IPS-NIHi11 (cell line): ENCODE measurements at regions not wholly inside any gene's neighbourhood (a gene's known extent, or its start where the extent isn't known, plus 50 kb on each side); places are given as distances from the start of the nearest gene placed in this dataset.

ENCODE experiments used
- DNase-seq: peaks from one replicate; pipeline ENCODE4 v3.0.0; 2012; ENCODE audit warnings: mixed read lengths, low spot score

DNA sequence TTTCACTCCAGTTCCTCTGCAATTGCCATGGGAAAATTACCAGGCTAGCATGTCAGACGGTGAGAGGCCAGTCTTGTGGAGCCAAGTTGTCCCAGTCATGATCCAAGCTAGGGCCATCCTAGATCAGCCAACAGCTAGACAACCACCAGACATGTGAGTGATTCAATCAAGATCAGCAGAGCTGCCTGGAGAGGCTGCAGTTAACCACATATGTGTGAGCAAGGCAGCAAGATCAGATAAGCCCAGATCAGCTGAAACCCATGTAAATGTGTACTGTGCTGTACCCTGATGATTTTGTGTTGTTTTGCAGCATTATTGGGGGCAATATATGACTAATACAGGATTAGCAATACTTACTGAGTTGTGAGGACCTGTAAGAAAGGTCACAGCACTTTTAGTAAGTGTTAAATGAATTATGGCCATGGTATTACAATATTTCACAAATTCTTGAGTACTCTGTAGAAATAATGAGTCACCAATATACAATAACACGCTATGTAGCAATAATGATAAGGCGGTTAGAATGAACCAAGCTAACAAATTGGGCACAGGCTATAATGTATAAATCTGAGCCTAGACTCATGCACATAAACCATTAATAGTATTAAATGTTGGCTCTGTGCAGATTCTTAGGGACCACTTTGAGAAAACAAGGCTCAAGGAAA is 91.4 kb downstream of the SUDS3 start:
- DNase-seq: no peak

DNA sequence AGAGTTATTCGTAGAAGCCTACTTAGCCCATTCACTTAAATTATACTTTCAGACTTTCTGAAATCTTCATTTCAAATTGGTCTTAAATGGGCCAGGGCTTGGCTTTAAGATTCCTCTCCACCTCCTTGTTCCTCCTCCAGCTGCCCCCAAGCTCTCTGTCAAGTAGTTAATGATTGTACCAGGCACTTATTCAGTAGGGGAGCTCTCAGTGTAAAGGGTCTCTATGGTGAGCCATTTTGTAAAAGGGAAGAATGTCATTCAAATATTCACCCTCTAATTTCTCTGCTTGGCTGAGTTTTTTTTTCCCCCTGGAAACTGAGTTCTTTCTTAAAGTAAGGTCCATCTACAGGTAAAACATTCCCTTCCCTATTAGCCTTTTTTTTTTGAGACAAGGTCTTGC is 96.6 kb downstream of the SUDS3 start:
- DNase-seq: no peak

DNA sequence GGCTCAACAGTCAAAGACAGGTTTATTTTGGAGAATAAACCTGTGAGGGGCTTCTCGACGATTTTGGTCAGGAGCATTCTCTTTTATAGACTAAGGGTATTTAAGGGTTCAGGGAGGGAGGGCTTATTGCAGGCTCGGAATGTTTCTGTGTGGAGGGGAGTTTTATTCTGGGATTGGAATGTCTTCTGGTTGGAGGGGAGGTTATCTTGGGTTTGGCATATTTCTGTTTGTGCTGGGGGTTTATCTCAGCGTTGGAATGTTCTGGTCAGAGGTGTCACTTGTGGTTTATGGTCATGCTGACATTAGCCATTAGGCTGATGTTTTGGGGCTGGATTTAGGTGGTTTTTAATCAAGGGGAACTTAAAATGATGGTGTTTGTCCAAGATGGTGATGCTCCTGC is 103.9 kb downstream of the SUDS3 start:
- no peak for DNase-seq

DNA sequence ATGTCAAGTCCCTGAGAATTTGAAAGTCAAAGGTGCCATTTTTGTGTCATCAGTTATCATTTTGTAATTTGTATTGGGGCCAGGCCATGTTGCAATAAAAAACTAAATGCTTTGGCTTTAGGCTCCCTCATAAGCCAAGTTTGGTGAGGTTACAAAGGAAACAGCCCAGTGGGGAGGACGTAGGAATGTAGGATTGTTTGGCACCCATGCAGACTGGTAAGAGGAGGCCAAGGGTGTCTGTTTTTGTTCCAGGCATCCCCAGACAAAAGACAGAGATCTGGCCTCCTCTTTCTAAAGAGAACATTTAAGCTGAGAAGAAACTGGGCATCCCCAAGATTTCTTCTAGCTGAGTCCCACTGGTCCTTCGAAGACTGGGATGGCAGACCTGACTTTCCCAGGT is 111.7 kb downstream of the SUDS3 start:
- DNase-seq: no peak

DNA sequence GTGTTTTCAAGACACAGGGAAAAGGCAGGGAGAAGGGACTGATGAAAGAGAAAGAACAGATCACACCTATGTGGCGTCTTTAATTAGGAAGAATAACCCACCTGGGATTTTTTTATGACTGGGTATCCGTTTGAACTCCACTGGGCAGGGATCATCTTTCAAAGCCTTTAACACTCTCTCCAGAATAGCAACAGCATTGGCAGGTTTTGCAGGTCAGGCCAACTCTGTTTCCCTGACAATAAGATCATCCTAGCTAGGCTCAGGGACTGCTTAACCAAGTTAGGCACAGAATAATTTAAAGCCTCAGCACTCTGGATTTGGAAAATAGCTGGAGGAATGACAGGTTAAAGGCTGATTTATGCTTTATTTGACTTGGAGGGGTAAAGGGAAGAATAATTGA is 117.6 kb downstream of the SUDS3 start:
- DNase-seq: no peak

DNA sequence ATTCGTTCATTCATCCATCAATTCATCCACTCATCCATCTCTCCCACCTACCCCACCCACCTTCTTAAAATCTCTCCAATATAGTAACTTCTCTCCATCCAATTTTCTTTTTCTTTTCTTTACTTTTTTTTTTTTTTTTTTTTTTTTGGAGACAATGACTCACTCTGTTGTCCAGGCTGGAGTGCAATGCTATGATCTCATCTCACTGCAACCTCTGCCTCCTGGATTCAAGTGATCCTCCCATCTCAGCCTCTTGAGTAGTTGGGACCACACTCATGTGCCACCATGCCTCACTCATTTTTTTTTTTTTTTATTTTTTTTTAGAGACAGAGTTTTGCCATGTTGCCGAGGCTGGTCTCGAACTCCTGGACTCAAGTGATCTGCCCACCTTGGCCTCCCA is 118.4 kb downstream of the SUDS3 start:
- DNase-seq: no peak

DNA sequence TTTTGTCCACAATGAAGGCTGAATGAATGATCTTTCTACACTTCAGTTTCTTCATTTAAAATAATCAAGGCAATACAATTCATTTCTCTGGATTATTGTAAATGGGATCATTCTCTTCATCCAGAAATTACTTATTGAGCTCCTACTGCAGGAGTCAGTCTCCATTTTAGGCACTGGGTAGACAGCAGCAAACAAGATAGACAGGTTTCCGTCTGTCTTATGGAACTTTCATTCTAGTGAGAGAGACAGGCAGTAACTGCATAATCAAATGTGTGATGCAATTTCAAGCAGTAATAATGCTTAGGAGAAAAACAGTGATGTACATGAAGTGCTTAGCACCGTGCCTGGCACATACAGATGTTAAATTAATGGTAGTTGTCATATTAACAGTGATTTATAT is 118.9 kb downstream of the SUDS3 start:
- no peak for DNase-seq

DNA sequence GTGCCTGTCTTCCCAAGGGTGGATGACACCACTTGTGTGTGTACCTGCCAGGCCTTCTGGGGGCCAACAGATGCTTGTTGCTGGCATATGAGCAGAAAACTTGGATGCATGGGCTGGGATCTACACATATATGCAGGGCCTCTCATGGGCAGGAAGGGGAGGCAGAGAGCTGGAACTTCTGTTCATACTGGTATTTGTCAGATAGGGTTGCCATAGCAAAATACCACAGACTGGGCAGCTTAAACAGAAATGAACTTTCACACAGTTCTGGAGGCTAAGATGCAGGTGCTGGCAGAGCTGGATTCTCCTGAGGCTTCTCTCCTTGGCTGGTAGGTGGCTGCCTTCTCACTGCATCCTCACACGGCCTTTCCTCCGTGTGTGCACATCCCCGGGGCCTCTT is 121.8 kb downstream of the SUDS3 start:
- no peak for DNase-seq

DNA sequence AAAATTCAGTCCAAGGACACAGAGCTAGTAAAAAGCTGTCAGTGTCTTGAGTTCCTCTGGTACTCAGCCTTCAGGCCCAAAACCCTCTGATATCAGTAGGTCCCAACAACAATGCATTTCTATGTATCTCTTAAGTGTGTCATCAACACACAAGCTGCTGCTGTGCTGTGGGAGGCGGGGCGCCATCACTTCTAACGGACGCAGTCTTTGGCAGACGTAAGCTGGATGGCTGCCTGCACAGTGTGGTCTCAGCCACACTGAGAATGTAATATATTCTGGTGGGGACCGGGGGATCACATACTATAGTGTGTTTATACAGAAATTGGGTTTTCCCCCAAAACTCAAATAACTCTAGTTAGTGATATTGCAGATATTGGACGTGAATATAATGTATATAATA is 123.9 kb downstream of the SUDS3 start:
- DNase-seq: no peak

DNA sequence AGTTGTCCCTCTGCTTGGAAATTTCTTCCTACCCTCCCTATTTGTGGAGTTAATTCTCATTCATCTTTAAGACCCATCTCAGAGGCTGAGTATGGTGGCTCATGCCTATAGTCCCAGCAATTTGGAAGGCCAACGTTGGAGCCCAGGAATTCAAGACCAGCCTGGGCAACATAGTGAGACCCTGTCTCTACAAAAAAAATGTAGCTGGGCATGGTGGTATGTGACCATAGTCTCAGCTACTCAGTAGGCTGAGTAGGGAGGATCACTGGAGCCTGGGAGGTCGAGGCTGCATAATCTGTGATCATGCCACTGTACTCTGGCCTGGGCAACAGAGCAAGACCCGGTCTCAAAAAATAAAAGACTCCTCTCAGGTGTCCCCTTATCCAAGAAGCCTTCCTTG is 125.1 kb downstream of the SUDS3 start:
- no peak for DNase-seq

DNA sequence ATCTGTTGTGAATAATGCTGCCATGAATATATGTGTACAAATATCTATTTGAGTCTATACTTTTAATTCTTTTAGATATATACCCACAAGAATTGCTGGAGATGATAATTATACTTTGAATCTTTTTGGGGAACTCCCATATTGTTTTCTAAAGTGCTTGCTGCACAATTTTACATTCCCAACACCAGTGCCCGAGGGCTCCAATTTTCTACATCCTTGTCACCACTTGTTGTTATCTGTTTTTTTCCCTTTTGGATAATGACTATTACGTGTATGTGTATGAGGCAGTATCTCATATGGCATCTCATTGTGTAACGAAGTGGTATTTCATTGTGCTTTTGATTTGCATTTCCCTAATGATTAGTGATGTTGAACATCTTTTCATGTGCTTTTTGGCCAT is 127.1 kb downstream of the SUDS3 start:
- DNase-seq: no peak

DNA sequence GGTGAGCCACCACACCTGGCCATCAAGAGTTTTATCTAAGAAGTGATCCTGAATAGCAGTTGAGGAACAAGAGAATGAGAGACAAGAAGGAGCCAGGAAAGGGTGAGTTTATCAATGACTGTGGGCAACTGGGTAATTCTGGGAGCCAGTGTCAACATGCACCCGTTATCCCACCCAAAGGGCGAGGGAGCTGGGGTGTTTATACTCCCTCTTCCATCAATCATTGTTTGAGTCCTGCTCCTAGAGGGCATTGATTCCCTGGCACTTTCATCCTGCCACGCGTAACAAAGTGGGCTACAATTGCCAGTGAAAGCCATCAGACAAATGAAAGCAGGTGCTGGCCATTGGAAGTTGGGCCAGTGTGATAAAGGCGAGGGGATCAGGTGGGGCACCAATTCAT is 136.3 kb downstream of the SUDS3 start:
- no peak for DNase-seq

DNA sequence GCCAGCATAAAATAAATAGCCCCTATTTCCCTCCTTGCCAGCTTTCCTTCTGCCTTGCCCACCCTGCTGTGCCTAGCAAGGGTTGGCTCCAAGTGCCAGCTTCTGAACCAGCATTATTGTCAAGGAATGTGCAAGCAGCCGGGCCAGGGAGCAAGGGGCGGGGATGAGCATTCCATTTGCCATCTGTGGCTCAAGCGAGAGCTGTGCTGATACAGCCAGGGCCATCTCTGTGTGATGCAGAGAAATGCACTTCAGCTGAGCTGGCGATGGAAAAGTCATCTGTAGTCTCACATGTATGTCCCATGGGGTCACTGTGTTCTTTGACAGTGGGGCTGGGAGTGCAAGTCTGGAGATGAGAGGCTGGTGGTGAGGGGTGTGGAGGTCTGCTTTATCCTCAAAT is 137.3 kb downstream of the SUDS3 start:
- DNase-seq: no peak

DNA sequence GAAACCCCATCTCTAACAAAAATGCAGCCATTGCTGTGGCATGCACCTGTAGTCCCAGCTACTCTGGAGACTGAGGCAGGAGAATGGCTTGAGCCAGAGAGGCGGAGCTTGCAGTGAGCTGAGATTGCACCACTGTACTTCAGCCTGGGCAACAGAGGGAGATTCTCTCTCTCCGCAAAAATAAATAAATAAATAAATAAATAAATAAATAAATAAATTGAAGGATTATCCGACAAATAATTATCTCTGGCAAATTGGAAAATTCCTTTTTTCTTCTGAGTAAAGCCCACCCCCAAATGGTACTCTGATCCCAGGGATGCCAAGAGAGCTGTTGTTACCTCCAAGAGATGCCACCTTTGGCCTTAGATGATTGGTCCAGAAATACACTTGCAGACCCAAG is 137.9 kb downstream of the SUDS3 start:
- no peak for DNase-seq

DNA sequence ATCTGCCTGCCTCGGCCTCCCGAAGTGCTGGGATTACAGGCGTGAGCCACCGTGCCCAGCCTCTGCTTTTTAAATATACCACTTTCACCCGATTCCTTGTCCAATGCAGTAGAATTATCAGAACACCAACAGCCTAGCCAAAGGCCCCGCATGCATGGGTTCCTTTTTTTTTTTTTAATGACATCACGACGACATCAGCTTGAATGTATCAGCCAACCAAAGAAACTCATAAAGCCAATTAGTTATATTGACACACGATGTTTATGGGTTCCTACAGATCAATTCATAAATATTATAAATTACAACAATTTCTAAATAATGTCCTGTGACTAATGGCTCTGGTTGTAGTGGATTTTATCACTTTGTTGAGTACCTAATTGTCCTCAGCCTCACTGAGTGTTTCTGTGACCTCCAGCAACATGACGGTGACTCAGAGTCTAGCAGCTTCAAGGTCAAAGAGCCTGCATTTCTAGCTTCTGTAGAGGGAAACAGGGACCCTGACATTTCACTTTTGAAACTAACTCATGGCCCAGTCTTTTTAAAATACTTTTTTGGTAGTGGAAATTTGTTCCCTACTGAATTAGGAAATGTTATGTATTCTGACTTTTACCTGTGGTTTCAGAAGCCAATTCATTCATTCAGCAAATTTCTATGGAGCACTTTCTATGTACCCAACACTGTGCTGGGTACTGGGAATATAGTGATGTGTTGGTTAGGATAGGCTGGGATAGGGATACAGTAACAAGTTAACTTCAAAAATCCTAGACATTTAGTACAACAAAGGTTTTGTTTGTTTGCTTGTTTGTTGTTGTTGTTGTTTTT is 144.1 kb downstream of the SUDS3 start:
- no peak for DNase-seq

DNA sequence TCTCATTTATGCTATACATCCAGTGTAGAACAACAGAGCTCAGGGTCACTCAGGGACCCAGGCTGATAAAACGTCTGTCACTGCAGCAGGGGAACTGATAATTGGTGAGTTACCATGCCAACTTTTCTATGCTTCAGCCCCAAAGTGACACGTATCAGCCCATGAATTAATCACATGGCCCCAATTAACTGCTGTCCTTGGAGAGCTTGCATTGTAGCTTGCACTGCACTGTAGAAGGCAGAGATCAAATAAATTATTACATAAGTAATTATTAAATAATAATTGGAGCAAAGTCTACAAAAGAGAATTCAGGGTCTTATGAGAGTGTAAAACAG is 144.6 kb downstream of the SUDS3 start:
- no peak for DNase-seq

DNA sequence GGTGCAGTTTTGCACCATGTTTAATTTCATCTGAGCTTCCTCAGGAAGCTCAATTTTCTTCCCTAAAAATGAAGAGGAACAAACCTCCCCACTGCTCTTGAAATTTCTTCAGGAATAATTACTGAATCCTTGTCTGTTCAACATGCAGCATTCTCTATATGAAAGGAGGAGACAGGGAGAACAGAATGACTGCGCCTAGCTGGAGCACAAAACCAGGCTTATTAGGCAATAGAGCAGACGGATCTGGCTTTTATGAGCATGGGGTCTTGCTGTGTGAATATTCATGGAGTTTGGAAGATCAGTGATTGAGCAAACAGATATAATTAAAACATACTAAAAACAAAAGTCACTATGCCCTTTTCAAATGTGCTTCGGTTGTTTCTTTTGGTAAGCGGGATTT is 148.1 kb downstream of the SUDS3 start:
- DNase-seq: no peak

DNA sequence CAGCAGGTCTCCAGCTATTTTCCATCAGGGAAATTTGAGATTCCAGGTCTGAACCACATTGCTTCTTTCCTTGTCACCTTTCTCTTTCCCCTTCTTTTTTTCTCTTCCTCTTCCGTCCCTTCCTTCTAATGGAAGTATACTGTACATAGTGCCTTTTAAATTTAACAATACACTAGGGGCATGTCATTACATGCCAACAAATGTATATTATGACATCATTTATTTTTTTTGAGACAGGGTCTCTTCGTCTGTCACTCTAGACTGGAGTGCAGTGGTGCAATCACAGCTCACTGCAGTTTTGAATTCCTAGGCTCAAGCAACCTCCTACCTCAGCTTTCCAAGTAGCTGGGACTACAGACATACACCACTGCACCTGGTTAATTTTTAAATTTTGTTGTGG is 148.9 kb downstream of the SUDS3 start:
- no peak for DNase-seq

DNA sequence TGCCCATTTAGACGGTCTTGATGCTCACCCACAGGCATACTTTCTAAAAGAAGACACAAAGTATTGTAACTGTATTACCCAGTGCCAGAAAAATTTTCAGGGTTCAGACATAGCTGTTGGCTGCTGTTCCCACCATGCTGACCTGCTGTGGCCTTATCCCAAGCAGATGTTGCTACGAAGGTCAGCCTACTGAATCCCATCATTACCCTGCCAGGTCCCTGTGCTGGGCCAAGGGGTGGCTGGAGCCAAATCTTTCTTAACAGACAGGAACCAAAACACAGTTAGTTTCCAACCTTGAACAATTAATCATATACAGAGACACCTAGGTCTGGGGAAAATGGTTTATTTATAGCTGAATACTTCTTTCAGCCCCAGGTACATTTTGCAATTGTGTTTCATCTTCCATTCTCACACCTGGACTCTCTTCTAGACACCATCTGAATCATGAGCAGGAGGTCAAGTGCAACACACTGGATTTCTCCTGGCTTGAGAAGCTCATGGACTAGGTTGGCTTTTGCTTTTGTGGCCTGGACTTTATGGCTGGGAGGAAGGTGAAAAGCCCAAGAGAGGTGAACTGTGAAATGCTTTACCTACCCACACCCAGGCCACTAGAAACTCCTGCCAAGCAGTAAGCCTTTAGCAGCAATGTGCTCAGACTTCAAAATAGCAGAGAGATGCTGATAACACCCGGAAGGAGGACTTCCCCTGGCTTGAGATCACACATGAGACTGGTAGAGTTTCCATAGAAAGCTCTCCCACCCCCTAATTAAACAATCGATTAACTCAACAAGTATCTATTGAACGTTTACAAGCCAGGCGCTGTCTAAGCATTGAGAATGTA is 150.1 kb downstream of the SUDS3 start:
- no peak for DNase-seq

DNA sequence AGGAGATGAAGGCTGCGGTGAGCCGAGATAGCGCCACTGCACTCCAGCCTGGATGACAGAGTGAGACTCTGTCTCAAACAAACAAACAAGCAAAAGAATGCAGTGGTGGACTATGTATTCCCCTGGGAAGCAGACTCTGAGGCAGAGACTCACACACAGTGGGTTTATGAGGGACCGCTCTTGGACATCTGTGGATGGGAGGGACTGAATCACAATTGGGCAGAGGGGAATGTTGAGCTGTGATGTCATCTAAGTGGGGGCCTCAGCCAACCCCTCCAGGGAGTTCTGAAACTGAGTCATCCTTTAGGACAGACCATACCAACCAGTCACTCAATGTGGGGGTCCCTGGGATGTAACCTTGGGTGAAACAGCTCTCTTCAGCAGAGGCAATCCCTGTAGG is 151.0 kb downstream of the SUDS3 start:
- DNase-seq: no peak

DNA sequence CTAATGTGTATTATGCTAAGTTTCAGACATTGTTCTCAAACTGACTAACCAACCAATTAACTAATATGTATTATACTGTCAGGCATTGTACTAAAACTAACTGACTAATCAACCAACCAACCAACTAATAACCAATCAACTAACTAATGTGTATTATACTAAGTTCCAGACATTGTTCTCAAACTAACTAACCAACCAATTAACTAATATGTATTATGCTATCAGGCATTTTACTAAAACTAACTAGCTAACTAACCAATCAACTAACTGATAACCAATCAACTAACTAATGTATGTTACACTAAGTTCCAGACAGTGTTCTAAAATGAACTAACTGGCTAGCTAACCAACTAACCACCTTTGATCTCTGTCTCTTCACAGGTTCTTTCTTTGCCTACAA is 152.3 kb downstream of the SUDS3 start:
- no peak for DNase-seq

DNA sequence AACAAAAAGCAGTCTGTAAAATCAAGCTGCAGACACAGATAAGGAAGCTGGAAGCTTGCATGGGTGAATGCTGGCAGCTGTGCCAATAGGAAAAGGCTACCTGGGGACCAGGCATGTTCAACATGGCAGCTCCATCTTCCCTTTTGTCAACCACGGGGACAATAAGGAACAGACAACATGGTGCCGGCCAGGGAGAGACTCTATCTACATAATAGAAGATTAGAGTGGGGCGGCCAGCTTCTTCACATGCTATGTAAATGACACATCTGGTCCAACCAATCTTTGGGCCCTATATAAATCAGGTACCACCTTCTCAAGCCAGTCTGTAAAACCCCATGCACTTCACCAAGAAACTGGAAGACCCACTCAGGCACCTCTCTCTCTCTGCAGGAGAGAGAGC is 157.6 kb downstream of the SUDS3 start:
- no peak for DNase-seq

DNA sequence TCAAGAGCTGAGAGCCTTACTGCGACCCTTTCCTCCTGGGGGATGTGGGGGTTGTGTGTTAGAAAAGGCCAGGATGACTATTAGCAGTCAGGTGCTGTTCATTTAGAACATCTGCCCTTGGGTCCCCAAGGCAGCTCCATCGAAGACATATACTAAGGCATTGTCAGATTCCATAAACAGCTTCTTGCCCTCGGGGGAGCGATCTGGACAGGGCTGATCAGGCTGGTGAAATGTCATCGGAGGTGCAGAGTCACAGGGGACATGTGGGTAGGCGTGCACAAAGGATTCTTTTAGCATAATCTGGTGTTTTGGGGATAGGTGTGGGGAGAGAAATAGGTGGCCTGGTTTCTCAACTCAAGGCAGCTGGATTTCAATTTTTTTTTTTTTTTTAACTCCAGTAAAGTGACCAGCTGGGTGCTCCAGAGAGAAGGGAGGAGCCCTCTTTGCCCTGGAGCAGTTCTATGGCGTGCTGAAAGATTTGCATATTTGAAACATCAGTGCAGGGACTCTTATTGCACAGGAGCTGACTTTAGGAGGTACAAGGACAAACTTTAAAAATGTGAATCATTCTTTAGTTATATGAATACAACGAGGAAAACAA is 160.1 kb downstream of the SUDS3 start:
- DNase-seq: no peak
